ENCODE measurements at regions not wholly inside any gene's neighbourhood (a gene's known extent, or its start where the extent isn't known, plus 50 kb on each side); places are given as distances from the start of the nearest gene placed in this dataset.

GRCh38 chr12:127334365-127334764 is 932.6 kb upstream of the TMEM132C start:
- no peak for DNase-seq
- Histone ChIP-seq H3K36me3 (no peaks in the 10 kb centered on the region), H3K9me3 (no peaks in the 10 kb centered on the region), H3K27ac (no peak overlapping the region), H3K4me3 (no peak overlapping the region), H3K4me1 (no peaks in the 10 kb centered on the region), H3K27me3 (no peaks in the 10 kb centered on the region)
- TF ChIP-seq POLR2A (IDR thresholded peaks at IDR 0.05) (no peak), CTCF (IDR thresholded peaks at IDR 0.05) (no peak)

GRCh38 chr12:127334912-127335644 is 931.9 kb upstream of the TMEM132C start:
- TF ChIP-seq POLR2A (IDR thresholded peaks at IDR 0.05): no peak
- no peak for TF ChIP-seq CTCF (IDR thresholded peaks at IDR 0.05)
- Histone ChIP-seq H3K9me3 (no peaks in the 10 kb centered on the region), H3K27me3 (no peaks in the 10 kb centered on the region), H3K27ac (no peak overlapping the region), H3K4me3 (no peak overlapping the region), H3K36me3 (no peaks in the 10 kb centered on the region), H3K4me1 (no peaks in the 10 kb centered on the region)
- no peak for DNase-seq

- no peaks in the 10 kb centered on the region for H3K36me3 ChIP-seq
- TF ChIP-seq CTCF (IDR thresholded peaks at IDR 0.05) (no peak), POLR2A (IDR thresholded peaks at IDR 0.05) (no peak)
- no peak overlapping the region for H3K27ac ChIP-seq
- H3K4me1 ChIP-seq: no peaks in the 10 kb centered on the region
- no peaks in the 10 kb centered on the region for H3K9me3 ChIP-seq
- H3K27me3 ChIP-seq: no peaks in the 10 kb centered on the region
- H3K4me3 ChIP-seq: no peak overlapping the region
- no peak for DNase-seq
Measured at GRCh38 chr12:127336416-127336815, 930.6 kb upstream of the TMEM132C start.

GRCh38 chr12:127339065-127339464 is 927.9 kb upstream of the TMEM132C start:
- no peak overlapping the region for H3K4me3 ChIP-seq
- DNase-seq: no peak
- TF ChIP-seq POLR2A (IDR thresholded peaks at IDR 0.05) (no peak), CTCF (IDR thresholded peaks at IDR 0.05) (no peak)
- H3K9me3 ChIP-seq: no peaks in the 10 kb centered on the region
- H3K4me1 ChIP-seq: no peaks in the 10 kb centered on the region
- H3K36me3 ChIP-seq: no peaks in the 10 kb centered on the region
- no peaks in the 10 kb centered on the region for H3K27me3 ChIP-seq
- no peak overlapping the region for H3K27ac ChIP-seq

GRCh38 chr12:127340381-127340780 is 926.6 kb upstream of the TMEM132C start:
- Histone ChIP-seq H3K4me3 (no peak overlapping the region), H3K4me1 (no peaks in the 10 kb centered on the region)
- TF ChIP-seq CTCF (IDR thresholded peaks at IDR 0.05) (no peak), POLR2A (IDR thresholded peaks at IDR 0.05) (no peak)

More at GRCh38 chr12:127340381-127340780, 926.6 kb upstream of the TMEM132C start:
- no peak for DNase-seq
- Histone ChIP-seq H3K27ac (no peak overlapping the region), H3K9me3 (no peaks in the 10 kb centered on the region), H3K27me3 (no peaks in the 10 kb centered on the region), H3K36me3 (no peaks in the 10 kb centered on the region)
